ENCODE measurements at regions not wholly inside any gene's neighbourhood (a gene's known extent, or its start where the extent isn't known, plus 50 kb on each side); places are given as distances from the start of the nearest gene placed in this dataset.

GRCh38 chr16:5616841-5617240, 519.2 kb upstream of the EEF2KMT start:
- no TSS peak for BruUV-seq (replicated peaks)
- dilution Hi-C loops (cut with MboI; ENCODE audit: extremely low pct_ligation_motif_present, low sequenced_read_pairs) (no loop called here), intact Hi-C loops (cut with micrococcal nuclease) (no loop called here)

More at GRCh38 chr16:5616841-5617240, 519.2 kb upstream of the EEF2KMT start:
- H4K20me1 ChIP-seq (replicated peaks; ENCODE audit: control insufficient read depth, extremely low read depth, insufficient read depth, low read length) = no peaks in the 10 kb centered on the region
- CTCF ChIA-PET = no interaction called here
- H3K9ac ChIP-seq (replicated peaks; ENCODE audit: extremely low read depth, insufficient read depth, low read length) = no peak overlapping the region
- FAIRE-seq (no peak), DNase-seq (ENCODE audit: low read depth, low spot score) (no peak)
- no peak overlapping the region for H2AFZ ChIP-seq (ENCODE audit: low read depth, low read length)
- no peaks in the 10 kb centered on the region for H3K27me3 ChIP-seq (ENCODE audit: control insufficient read depth in 2 of 2, insufficient read depth in 2 of 2, low read length in 2 of 2)
- POLR2A ChIA-PET = no interaction called here
- no peak overlapping the region for H3K4me2 ChIP-seq (ENCODE audit: insufficient read depth, low read length)
- no peaks in the 10 kb centered on the region for H3K4me1 ChIP-seq (ENCODE audit: control insufficient read depth, extremely low read depth, insufficient read depth, low read length)
- no peak for TF ChIP-seq JUN (IDR thresholded peaks at IDR 0.05; ENCODE audit: borderline replicate concordance, insufficient read depth, insufficient read length, low read depth)
- no peak for TF ChIP-seq MYC (IDR thresholded peaks at IDR 0.05; ENCODE audit: low read depth, low read length)
- no peak for TF ChIP-seq FOS (IDR thresholded peaks at IDR 0.05; ENCODE audit: borderline replicate concordance, insufficient read depth, low read length)
- TF ChIP-seq POLR2A (IDR thresholded peaks at IDR 0.05; ENCODE audit: low read depth, low read length) = no peak
- no peak for TF ChIP-seq EZH2 (IDR thresholded peaks at IDR 0.05; ENCODE audit: borderline replicate concordance, low read depth, low read length, severe bottlenecking)
- TF ChIP-seq GATA2 (IDR thresholded peaks at IDR 0.05; ENCODE audit: insufficient read depth, insufficient read length, low read depth, low read length) = no peak
- no peak for TF ChIP-seq POLR2AphosphoS5 (IDR thresholded peaks at IDR 0.05; ENCODE audit: insufficient read depth, low read depth, low read length)
- TF ChIP-seq MAX (IDR thresholded peaks at IDR 0.05; ENCODE audit: insufficient read depth, insufficient read length) = no peak
- TF ChIP-seq CTCF (IDR thresholded peaks at IDR 0.05; ENCODE audit: extremely low read depth in 1 of 2, insufficient read depth in 1 of 2, low read depth in 1 of 2, low read length in 2 of 2) = no peak
- H3K79me2 ChIP-seq (ENCODE audit: control insufficient read depth, insufficient read depth, low read length) = no peaks in the 10 kb centered on the region
- peaks cover 8% of the 10 kb centered on the region for H3K9me3 ChIP-seq (replicated peaks; ENCODE audit: control insufficient read depth, insufficient read depth, low read length)
- H3K27ac ChIP-seq (ENCODE audit: insufficient read depth, low read depth, low read length) = no peak overlapping the region
- H3K9me1 ChIP-seq (replicated peaks; ENCODE audit: control insufficient read depth, extremely low read depth, insufficient read depth, low read length) = no peaks in the 10 kb centered on the region
- H3K4me3 ChIP-seq (replicated peaks in 1 of 3; ENCODE audit: insufficient read depth in 1 of 3, low read depth in 1 of 3, low read length in 3 of 3) = no peak overlapping the region
- no peaks in the 10 kb centered on the region for H3K36me3 ChIP-seq (ENCODE audit: control insufficient read depth in 2 of 2, extremely low read depth in 1 of 2, insufficient read depth in 2 of 2, low read length in 2 of 2)
